ENCODE measurements at regions not wholly inside any gene's neighbourhood (a gene's known extent, or its start where the extent isn't known, plus 50 kb on each side); places are given as distances from the start of the nearest gene placed in this dataset.

DNA sequence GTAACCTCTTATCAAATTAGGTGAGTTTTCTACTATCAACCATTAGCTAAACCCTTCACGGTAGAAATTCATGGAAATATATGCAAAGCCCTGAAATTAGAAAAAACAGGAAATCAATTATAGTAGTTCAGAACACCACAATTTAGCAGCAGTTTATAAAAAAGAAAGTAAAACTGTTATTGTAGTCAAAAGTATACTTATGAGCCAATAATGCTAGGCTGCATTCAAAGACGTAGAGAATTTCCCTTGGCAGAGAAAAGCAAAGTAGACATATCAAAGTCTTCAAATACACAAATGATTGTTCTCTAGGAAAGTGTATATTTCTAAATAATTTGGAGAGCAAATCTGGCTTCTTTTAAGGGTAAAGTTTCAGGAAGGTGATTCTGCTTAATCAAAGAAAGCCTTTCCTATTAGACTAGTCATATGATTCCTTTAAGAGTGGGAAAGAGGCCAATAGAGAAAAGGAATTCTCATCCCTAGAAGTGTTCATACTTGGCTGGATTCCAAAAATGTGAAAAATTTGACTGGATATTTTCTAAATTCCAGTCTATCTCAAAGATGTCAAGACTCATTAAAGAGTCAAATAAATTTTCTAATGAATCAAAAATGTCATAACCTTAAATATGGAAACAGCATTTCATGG is 185.5 kb downstream of the SMC2 start:
- POLR2A ChIA-PET = no interaction called here
- Mint-ChIP-seq H3K4me1 (no peaks in the 10 kb centered on the region), H3K27ac (no peak overlapping the region), H3K9me3 (ENCODE audit: insufficient read depth) (peaks cover 2% of the 10 kb centered on the region), H3K4me3 (no peak overlapping the region), H3K27me3 (no peaks in the 10 kb centered on the region)
- Histone ChIP-seq H3K9ac (ENCODE audit: low read length) (no peak overlapping the region), H3K27me3 (replicated peaks in 1 of 4; ENCODE audit: control extremely low read depth in 1 of 4, control insufficient read depth in 3 of 4, insufficient read depth in 4 of 4, low read length in 3 of 4) (no peaks in the 10 kb centered on the region), H3K9me3 (ENCODE audit: control extremely low read depth in 1 of 3, control insufficient read depth in 2 of 3, insufficient read depth in 1 of 3, low read length in 2 of 3) (no peaks in the 10 kb centered on the region), H3K79me2 (ENCODE audit: control insufficient read depth, insufficient read depth, low read length) (no peaks in the 10 kb centered on the region), H2AFZ (ENCODE audit: insufficient read depth, low read depth, low read length, poor library complexity, severe bottlenecking) (no peak overlapping the region), H3K4me3 (ENCODE audit: control extremely low read depth in 1 of 5, extremely low read depth in 1 of 5, insufficient read depth in 1 of 5, low read depth in 2 of 5, low read length in 4 of 5) (no peak overlapping the region), H3K4me2 (replicated peaks; ENCODE audit: low read depth, low read length, poor library complexity, severe bottlenecking) (no peak overlapping the region), H3K4me1 (ENCODE audit: control insufficient read depth in 2 of 2, insufficient read depth in 2 of 2, low read length in 2 of 2) (no peaks in the 10 kb centered on the region), H4K20me1 (ENCODE audit: control insufficient read depth, insufficient read depth, low read length, poor library complexity, severe bottlenecking) (no peaks in the 10 kb centered on the region), H3K27ac (ENCODE audit: low read length in 2 of 2) (no peak overlapping the region), H3K36me3 (replicated peaks in 1 of 2; ENCODE audit: control extremely low read depth in 1 of 2, control insufficient read depth in 1 of 2, extremely low read depth in 1 of 2, insufficient read depth in 2 of 2, low read length in 1 of 2) (no peaks in the 10 kb centered on the region)
- WGBS (ENCODE audit: insufficient coverage) = no CpG with 5 or more reads among the region's 2 CpGs
- CTCF ChIA-PET = no interaction called here
- TF ChIP-seq EZH2 (IDR thresholded peaks at IDR 0.05; ENCODE audit: borderline replicate concordance, insufficient read depth, low read depth, low read length, poor library complexity, severe bottlenecking) = no peak
- DNase-seq = no peak
- ATAC-seq (ENCODE audit: low read depth) = no peak
- intact Hi-C loops (cut with micrococcal nuclease) = no loop called here

GRCh38 chr9:104280178-104280560 is 186.1 kb downstream of the SMC2 start:
- no peaks in the 10 kb centered on the region for H3K79me2 ChIP-seq (ENCODE audit: control insufficient read depth, insufficient read depth, low read length)
- DNase-seq (no peak), ATAC-seq (ENCODE audit: low read depth) (no peak)
- Mint-ChIP-seq H3K27me3 (no peaks in the 10 kb centered on the region), H3K27ac (no peak overlapping the region), H3K9me3 (ENCODE audit: insufficient read depth) (peaks cover 2% of the 10 kb centered on the region), H3K4me3 (no peak overlapping the region), H3K4me1 (no peaks in the 10 kb centered on the region)
- no peak overlapping the region for H3K4me3 ChIP-seq (ENCODE audit: control extremely low read depth in 1 of 5, extremely low read depth in 1 of 5, insufficient read depth in 1 of 5, low read depth in 2 of 5, low read length in 4 of 5)
- no peak for TF ChIP-seq CTCF (IDR thresholded peaks at IDR 0.05)
- TF ChIP-seq EZH2 (IDR thresholded peaks at IDR 0.05; ENCODE audit: borderline replicate concordance, insufficient read depth, low read depth, low read length, poor library complexity, severe bottlenecking) = no peak
- no peak overlapping the region for H2AFZ ChIP-seq (ENCODE audit: insufficient read depth, low read depth, low read length, poor library complexity, severe bottlenecking)
- CTCF ChIA-PET = no interaction called here
- no peak overlapping the region for H3K4me2 ChIP-seq (replicated peaks; ENCODE audit: low read depth, low read length, poor library complexity, severe bottlenecking)
- WGBS (ENCODE audit: insufficient coverage) = 100% methylated on average over 1 of the region's 3 CpGs
- no peaks in the 10 kb centered on the region for H4K20me1 ChIP-seq (ENCODE audit: control insufficient read depth, insufficient read depth, low read length, poor library complexity, severe bottlenecking)
- intact Hi-C loops (cut with micrococcal nuclease) = no loop called here
- H3K9ac ChIP-seq (ENCODE audit: low read length) = no peak overlapping the region
- no peaks in the 10 kb centered on the region for H3K27me3 ChIP-seq (replicated peaks in 1 of 4; ENCODE audit: control extremely low read depth in 1 of 4, control insufficient read depth in 3 of 4, insufficient read depth in 4 of 4, low read length in 3 of 4)
- no peaks in the 10 kb centered on the region for H3K36me3 ChIP-seq (replicated peaks in 1 of 2; ENCODE audit: control extremely low read depth in 1 of 2, control insufficient read depth in 1 of 2, extremely low read depth in 1 of 2, insufficient read depth in 2 of 2, low read length in 1 of 2)
- POLR2A ChIA-PET = no interaction called here
- H3K9me3 ChIP-seq (ENCODE audit: control extremely low read depth in 1 of 3, control insufficient read depth in 2 of 3, insufficient read depth in 1 of 3, low read length in 2 of 3) = no peaks in the 10 kb centered on the region
- H3K27ac ChIP-seq (ENCODE audit: low read length in 2 of 2) = no peak overlapping the region
- H3K4me1 ChIP-seq (ENCODE audit: control insufficient read depth in 2 of 2, insufficient read depth in 2 of 2, low read length in 2 of 2) = no peaks in the 10 kb centered on the region
